ENCODE measurements at regions not wholly inside any gene's neighbourhood (a gene's known extent, or its start where the extent isn't known, plus 50 kb on each side); places are given as distances from the start of the nearest gene placed in this dataset.

GRCh38 chr12:132424811-132425210, 65.1 kb upstream of the FBRSL1 start:
- no peak for DNase-seq

- DNase-seq = no peak
Observed at GRCh38 chr12:132423820-132424645, 65.9 kb upstream of the FBRSL1 start.

- DNase-seq = peak; percentile 54
Observed at GRCh38 chr12:132423251-132423819, 66.6 kb upstream of the FBRSL1 start.

GRCh38 chr12:132422381-132423043, 67.4 kb upstream of the FBRSL1 start:
- no peak for DNase-seq

- DNase-seq = no peak
Observed at GRCh38 chr12:132422040-132422380, 67.9 kb upstream of the FBRSL1 start.

GRCh38 chr12:132419631-132420246, 70.2 kb upstream of the FBRSL1 start:
- DNase-seq = no peak

GRCh38 chr12:132418393-132418925, 71.5 kb upstream of the FBRSL1 start:
- DNase-seq = no peak

GRCh38 chr12:132417741-132418140, 72.2 kb upstream of the FBRSL1 start:
- no peak for DNase-seq

- no peak for DNase-seq
Observed at GRCh38 chr12:132416827-132417226, 73.1 kb upstream of the FBRSL1 start.

- DNase-seq = no peak
Observed at GRCh38 chr12:132416121-132416673, 73.8 kb upstream of the FBRSL1 start.

GRCh38 chr12:132415327-132416120, 74.4 kb upstream of the FBRSL1 start:
- no peak for DNase-seq

GRCh38 chr12:132414634-132415326, 75.2 kb upstream of the FBRSL1 start:
- peak; percentile 83 for DNase-seq

GRCh38 chr12:132413931-132414588, 75.9 kb upstream of the FBRSL1 start:
- no peak for DNase-seq

GRCh38 chr12:132411457-132411856, 78.5 kb upstream of the FBRSL1 start:
- no peak for DNase-seq

- DNase-seq = no peak
Observed at GRCh38 chr12:132410849-132411248, 79.1 kb upstream of the FBRSL1 start.

GRCh38 chr12:132410296-132410625, 79.7 kb upstream of the FBRSL1 start:
- DNase-seq = no peak

GRCh38 chr12:132409495-132410295, 80.3 kb upstream of the FBRSL1 start:
- no peak for DNase-seq

- no peak for DNase-seq
Observed at GRCh38 chr12:132408626-132409494, 79.5 kb upstream of the GALNT9 start.

GRCh38 chr12:132407992-132408391, 78.6 kb upstream of the GALNT9 start:
- no peak for DNase-seq

Measured in CD4-positive, alpha-beta T cell treated with Interleukin-21 for 1 hour (primary cell).